GM21447 (cell line): ENCODE measurements at regions not wholly inside any gene's neighbourhood (a gene's known extent, or its start where the extent isn't known, plus 50 kb on each side); places are given as distances from the start of the nearest gene placed in this dataset.
"Not testable (repeated sequence)": the region's sequence is repeated elsewhere in the genome, so short reads cannot be mapped to it uniquely, and the experiment has no call there.

Source experiments
- ATAC-seq: cut with Tn5 transposase; IDR thresholded peaks from one replicate; pipeline ENCODE4 v1.9.1; 2021; ENCODE audit not compliant: unreplicated experiment

DNA sequence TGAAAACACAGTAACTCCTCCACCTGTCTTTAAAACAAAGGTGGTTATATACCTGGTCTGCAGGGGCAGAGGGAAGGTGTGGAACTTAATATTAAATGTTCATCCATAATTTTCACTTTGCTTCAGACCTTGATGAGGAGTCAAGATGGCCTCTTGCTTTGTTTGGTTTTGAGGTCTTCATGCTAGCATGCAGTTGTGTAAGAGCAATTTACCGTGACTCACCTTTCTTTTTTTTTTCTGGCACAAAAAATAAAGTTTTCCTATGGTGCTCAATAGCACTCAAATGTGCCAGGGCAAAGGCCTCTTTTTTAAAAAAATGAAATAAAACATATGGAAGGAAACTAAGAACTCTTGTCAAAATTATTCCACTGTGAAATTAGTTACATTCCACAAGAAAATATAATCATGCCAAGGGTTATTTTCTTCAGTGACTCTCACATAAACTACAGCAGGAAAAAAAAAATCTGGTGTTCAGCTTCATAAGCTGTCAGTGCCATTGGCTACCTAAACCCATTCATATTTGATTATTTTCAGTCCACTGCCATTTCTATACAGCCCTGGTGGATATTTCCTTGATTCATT, 128.2 kb downstream of the SLC7A11 start:
- no peak for ATAC-seq

DNA sequence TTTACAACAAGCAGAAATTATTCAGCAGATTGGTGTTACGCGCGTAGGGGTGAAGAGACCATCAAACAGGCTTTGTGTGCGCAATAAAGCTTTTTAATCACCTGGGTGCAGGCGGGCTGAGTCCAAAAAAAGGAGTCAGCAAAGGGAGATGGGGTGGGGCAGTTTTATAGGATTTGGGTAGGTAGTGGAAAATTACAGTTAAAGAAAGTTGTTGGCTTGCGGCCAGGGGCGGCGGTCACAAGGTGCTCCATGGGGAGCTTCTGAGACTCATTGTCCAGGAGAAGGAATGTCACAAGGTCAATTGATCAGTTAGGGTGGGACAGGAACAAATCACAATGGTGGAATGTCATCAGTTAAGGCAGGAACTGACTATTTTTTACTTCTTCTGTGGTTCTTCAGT, 129.3 kb downstream of the SLC7A11 start:
- ATAC-seq = not testable (repeated sequence)

DNA sequence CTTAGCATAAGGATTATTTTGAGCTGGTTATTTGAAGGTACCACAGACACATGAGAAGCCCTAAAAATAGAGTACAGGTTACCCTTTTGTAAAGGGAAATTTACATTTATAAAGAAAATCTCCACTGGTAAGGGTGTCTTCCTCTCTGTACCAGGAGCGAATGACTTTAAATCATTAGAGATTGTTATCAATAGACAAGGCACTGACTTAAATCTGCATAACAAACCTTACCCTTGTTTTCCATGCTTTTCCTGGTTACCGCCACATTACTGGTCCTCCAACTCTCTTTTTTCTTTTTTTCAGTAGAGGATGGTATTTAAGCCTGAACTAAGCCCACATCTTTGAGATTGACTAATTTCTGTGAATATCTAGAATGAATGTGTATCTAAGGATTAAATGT, 129.8 kb downstream of the SLC7A11 start:
- ATAC-seq = no peak

DNA sequence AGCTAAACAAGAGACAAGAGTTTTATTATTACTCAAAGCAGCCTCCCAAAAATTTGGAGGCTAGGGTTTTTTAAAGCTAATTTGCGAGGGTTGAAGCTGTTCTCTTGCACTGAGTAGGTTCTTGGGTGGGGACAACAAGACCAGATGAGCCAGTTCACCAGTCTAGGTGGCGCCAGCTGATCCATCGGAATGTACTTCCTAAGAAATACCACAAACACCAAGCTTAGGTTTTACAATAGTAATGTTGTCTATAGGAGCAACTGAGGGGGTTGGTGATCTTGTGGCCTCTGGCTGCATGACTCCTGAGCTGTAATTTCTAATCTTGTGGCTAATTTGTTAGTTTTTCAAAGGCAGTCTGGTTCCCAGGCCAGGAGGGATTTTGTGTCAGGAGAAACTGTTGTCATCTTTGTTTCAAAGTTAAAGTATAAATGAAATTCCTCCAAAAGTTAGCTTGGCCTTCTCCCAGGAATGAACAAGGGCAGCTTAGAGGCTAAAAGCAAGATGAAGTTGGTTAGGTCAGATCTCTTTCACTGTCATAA, 130.6 kb downstream of the SLC7A11 start:
- ATAC-seq = no peak

- no peak for ATAC-seq
These were observed 131.3 kb downstream of the SLC7A11 start for GRCh38 chr4:138110815-138111214.

DNA sequence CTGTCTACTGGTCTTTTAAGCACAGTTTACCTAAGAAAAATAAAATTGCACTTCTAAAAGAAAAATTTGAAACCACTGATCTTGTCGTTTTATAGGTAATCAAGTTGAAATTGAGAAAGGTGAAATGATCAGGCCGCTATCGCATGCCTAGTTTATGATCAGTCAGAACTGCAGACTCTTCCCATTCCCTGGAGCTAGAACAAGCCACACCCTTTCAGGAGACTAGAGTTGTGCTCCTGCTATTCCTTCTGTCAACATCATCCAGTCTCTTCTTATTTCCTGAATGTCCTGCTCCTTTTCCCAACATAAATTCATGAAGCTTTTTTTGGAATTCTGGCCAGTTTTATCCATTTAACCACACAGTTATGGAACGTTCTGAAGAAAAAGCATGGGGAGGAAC, 135.1 kb downstream of the SLC7A11 start:
- ATAC-seq = no peak

GRCh38 chr4:138105331-138105730, 136.8 kb downstream of the SLC7A11 start:
- ATAC-seq = no peak

- ATAC-seq = no peak
These were observed 137.9 kb downstream of the SLC7A11 start for GRCh38 chr4:138104284-138104680.

- no peak for ATAC-seq
These were observed 138.4 kb downstream of the SLC7A11 start for GRCh38 chr4:138103597-138104283.

- ATAC-seq = no peak
These were observed 142.8 kb downstream of the SLC7A11 start for GRCh38 chr4:138099385-138099784.

DNA sequence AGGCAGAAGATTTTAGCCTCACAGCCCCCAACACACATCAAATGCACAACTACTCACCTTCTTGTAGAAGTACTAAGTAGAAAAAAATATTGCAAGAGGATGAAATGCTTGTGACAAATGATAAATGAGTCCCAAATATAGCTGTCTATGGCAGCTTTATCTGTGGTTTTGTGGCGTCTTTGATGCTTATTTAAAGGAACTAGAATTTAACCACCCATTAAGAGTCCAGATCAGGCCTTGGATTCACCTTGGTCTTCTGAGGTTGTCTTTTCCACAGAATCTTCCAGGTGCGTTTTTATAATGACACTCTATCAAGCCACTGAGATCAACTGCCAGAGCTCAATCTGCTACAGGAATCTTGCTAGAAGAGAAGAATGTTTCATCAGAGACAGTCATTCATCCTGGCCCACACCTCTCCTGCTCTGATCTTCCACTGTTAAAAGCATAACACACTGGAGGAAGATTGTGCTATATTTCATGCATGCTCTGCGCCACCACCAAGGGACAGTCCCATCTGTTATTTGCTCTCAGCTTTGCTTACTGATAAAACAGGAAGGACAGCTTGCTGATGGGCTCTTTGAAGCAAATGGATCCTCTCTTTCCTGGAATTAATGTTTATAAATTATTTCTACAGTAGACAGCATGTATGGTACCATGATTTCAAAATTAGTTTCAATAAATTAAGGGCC, 144.1 kb downstream of the SLC7A11 start:
- ATAC-seq = no peak

DNA sequence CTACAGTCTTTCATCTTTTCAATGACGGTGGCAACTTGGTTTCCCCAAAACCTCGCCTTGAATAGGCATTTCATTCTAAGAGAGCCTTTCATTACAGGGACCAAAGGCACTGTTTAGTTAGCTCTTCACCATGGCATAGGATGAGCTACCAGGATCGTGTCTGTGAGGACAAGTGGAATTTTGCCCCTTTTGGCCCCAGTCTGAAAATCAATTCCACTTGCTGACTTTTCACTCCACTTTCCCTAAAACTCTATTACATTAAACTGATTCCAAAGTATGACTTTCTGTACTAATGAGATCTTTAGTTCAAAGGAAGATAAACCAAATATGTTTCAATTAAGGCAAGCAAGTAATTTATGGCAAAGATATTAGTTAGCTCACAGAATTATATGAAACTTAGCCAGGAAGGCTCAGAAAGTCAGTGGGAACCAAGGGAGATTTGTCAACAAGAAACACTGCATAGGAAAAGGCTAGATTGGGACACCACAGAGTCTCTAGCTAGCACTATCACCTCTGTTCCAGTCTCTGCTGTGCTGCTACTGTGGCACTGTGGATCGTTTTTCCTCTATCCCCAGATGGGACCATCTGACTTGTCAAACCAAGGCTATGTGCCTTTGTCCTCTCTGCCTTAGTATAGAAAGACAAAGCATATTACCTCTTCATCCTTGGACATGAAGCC, 145.6 kb downstream of the SLC7A11 start:
- no peak for ATAC-seq

DNA sequence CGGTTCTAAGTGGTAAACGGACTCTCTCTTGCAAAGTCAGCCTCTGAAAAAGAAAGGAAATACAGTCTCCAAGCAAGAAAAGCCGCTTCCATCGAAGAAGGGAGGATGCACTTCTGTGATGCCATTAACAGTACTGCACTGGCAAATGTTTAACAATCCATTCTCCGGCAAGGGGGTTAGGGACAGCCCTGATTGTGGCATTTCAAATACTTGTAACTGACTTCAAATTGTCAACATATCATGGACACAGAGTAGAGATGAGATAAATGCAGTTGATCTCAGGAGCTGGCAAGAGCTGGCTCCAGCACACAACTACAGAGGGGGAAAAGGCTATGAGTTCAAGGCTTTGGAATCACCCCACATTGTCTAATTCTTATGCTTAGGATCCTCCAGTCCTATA, 146.8 kb downstream of the SLC7A11 start:
- no peak for ATAC-seq

GRCh38 chr4:138092060-138092459, 150.1 kb downstream of the SLC7A11 start:
- ATAC-seq = no peak

GRCh38 chr4:138090918-138091676, 151.1 kb downstream of the SLC7A11 start:
- no peak for ATAC-seq

DNA sequence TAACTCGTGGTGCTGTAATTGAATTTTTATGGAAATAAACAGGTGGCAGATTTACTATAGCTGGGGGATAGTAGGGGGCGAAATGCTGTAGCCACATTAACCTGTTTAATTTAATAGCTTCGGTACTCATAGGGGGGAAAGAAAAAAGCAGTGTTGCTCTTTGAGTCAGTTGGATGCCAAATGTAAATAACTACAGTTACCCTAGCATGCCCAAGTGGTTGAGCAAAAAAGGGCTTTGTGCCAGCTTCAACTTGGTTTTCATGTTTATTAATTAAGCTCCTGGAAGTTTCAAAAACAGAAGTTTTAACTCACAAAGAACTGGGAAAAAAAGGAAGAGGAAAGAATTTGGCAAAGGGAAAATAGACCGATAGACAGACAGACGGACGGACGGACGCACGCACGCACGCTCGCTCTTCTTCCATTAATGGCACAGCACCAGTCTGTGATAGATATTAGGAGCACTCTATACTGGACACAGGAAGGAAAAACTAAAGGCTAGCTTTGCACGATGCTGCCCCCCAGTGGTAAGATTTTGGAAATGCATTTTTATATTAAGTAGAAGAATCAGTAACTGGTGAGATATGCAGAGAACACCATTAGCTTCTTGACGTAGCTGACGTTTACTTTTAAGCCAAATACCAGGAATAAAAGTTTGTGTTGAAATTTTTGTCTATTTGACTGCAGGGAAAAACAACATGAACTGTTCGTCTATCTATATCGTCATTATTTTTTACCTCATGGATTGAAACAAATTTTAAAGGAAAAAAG, 151.8 kb downstream of the SLC7A11 start:
- peak; percentile 80 for ATAC-seq

DNA sequence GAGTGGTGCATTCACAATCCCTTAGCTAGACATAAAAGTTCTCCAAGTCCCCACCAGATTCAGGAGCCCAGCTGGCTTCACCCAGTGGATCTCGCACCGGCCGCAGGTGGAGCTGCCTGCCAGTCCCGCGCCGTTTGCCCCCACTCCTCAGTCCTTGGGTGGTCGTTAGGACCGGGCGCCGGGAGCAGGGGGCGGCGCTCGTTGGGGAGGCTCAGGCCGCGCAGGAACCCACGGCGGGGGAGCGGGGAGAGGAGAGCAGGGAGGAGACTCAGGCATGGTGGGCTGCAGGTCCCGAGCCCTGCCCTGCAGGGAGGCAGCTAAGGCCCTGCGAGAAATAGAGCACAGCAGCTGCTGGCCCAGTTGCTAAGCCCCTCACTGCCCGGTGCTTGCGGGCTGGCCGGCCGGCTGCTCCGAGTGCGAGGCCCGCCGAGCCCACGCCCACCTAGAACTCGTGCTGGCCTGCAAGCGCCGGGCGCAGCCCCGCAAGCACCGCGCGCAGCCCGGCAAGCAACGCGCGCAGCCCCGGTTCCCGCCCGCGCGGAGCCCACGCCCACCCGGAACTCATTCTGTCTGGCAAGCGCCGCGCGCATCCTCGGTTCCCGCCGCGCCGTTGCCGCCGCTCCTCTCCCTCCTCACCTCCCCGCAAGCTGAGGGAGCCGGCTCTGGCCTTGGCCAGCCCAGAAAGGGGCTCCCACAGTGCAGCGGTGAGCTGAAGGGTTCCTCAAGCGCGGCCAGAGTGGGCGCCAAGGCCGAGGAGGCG, 153.5 kb downstream of the SLC7A11 start:
- no peak for ATAC-seq

DNA sequence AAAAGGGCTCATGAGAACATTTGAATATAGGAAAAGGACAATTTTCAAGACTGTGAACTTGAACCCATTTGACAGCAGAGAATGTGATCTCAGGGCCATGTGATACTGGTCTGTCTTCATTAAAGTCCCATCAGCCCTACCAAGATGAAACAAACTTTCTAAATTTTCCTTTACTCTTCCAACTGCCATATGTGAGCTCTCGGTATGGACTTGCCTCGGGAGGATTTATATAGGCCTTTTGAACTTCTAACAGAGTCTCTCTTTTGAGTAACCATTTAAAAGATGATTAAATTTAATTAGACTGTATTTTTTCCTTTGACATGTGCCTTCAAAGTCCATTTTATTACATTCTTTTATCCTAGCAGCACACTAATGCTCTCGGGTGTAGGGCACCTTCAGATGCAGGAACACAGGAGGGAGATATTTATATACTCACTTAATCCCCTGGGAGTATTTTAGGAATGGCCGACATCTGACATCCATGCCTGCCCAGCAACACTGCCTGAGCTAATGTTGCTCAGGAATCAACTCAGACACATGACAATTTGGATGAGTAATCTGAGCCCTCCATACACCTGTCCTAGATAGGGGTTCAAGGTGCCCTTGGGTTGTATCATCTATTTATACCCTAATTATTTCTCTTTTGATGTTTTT, 155.0 kb downstream of the SLC7A11 start:
- ATAC-seq = no peak

GRCh38 chr4:138086611-138087041, 155.5 kb downstream of the SLC7A11 start:
- no peak for ATAC-seq
